VCaP (cell line): ENCODE measurements at regions not wholly inside any gene's neighbourhood (a gene's known extent, or its start where the extent isn't known, plus 50 kb on each side); places are given as distances from the start of the nearest gene placed in this dataset.

Experiments used
- H3K27ac ChIP-seq: fragments of 450-650 bp; 2 replicates; pipeline ENCODE4 v1.5.1; 2017
- TF ChIP-seq, protein P1 (sequence below): fragments of 450-650 bp; conservative IDR thresholded peaks from 2 replicates; pipeline ENCODE4 v1.5.1; 2017; ENCODE audit warnings: mild to moderate bottlenecking, moderate library complexity

DNA sequence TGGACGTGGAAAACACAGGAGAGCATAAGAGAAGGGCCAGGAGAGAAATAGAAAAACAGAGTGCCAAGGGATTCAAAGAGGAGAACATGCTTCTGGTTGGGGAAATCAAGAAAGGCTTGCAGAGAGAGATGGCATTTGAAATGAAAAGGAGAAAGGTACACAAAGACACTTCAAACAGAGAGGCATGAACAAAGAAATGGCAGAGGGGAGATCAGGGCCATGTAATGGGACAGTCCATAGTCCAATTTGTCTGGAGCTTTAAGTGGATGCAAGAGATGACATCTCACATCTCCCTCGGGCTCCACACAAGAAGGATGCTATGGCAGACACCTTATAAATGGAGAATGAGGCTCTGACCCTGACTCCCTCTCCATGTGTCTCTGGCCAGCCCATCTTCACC lies 331.1 kb downstream of the MLLT3 start:
- TF ChIP-seq, protein P1, sequence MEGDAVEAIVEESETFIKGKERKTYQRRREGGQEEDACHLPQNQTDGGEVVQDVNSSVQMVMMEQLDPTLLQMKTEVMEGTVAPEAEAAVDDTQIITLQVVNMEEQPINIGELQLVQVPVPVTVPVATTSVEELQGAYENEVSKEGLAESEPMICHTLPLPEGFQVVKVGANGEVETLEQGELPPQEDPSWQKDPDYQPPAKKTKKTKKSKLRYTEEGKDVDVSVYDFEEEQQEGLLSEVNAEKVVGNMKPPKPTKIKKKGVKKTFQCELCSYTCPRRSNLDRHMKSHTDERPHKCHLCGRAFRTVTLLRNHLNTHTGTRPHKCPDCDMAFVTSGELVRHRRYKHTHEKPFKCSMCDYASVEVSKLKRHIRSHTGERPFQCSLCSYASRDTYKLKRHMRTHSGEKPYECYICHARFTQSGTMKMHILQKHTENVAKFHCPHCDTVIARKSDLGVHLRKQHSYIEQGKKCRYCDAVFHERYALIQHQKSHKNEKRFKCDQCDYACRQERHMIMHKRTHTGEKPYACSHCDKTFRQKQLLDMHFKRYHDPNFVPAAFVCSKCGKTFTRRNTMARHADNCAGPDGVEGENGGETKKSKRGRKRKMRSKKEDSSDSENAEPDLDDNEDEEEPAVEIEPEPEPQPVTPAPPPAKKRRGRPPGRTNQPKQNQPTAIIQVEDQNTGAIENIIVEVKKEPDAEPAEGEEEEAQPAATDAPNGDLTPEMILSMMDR: no peak

DNA sequence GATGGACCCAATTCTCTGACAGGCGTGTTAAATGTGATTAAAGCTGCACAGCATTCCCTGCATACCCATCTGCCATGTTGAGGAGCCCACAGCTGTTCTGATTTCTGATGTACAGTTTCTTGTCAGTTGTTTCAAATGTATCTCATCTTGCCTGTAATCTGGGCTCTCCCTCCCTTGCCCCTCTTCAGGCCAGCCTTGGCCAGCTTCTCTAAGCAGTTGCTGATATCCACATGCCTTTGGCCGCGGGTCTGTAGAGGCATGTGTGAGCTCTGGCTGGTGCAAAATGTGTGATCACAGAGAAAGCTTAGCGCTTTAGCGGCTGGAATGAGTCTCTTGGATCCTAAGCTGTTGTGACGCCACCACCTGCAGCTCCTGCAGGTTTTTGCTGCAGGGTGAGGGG lies 332.0 kb downstream of the MLLT3 start:
- TF ChIP-seq, protein P1: no peak

More for the DNA sequence above, 331.1 kb downstream of the MLLT3 start:
- H3K27ac ChIP-seq: no peak overlapping the region

DNA sequence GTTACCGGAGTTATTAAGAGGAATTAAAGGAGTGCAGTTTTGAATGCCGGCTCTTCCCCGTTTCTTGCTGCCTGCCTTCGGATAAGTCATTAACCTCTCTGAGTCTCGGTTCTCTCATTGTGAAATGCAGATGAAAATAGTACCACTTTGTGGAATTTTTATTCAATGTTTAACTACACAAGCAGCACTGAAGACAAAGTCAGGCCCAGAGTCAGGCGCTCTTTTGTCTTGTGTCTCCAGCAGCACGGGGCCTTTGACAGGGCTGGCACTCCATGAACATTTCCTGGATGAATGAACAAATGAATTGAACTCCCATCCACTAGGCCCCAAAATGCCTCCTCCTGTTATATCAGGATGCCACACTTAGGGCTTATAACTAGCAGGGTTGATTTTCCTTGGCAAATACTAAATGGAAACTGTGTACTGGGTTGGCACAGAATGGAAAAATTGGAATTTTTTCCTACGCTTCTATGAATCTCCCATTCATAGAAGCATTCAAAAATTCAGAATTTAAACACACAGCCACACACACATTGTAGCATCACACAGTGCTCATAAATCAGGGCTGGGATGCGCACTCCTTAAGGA lies 332.8 kb downstream of the MLLT3 start:
- TF ChIP-seq, protein P1: no peak
- H3K27ac ChIP-seq: no peak overlapping the region

More for the DNA sequence above, 332.0 kb downstream of the MLLT3 start:
- no peak overlapping the region for H3K27ac ChIP-seq

DNA sequence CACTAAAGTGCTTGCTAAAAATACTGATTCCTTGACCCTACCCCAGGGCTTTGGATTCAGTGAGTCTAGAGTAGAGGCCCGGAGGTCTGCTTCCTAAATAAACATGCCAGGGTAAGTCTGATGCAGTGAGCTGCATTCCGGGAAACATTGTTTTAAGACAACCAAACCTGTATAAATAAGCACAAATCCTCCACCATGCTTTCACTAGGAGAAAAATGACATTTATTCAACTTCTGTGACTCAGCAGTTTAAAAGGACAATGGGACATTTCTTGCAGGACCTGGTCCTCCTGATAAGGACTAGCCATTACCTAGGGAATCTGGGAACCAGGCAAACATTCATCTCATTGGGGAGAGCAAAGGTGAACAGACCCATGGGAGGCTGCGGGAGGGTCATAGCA lies 335.3 kb downstream of the MLLT3 start:
- H3K27ac ChIP-seq: no peak overlapping the region
- TF ChIP-seq, protein P1: no peak

DNA sequence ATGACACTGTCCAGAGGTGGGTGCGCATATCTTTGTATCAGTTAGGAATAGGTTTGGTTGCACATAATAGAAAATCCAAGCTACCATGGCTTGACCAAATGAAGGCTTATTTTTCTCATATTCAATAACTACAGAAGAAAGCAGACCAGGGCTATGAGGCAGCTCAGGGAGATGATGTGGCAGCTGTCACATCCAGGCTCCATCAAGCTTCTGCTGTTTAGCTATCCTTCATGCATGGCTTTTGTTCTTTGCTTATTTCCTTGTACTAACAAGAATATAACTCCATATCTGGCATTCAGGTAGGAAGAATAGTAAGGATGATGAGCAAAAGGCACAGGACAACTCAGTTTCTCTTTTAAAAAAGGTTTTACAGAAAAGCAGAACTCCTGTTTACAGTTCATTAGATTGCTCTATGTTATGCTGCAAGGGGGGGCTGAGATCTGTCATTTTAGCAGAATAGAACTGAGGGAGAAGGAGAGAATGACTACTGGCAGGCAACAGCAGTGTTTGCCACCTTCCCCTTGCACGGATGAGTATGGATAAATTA lies 336.1 kb downstream of the MLLT3 start:
- TF ChIP-seq, protein P1: no peak
- no peak overlapping the region for H3K27ac ChIP-seq

DNA sequence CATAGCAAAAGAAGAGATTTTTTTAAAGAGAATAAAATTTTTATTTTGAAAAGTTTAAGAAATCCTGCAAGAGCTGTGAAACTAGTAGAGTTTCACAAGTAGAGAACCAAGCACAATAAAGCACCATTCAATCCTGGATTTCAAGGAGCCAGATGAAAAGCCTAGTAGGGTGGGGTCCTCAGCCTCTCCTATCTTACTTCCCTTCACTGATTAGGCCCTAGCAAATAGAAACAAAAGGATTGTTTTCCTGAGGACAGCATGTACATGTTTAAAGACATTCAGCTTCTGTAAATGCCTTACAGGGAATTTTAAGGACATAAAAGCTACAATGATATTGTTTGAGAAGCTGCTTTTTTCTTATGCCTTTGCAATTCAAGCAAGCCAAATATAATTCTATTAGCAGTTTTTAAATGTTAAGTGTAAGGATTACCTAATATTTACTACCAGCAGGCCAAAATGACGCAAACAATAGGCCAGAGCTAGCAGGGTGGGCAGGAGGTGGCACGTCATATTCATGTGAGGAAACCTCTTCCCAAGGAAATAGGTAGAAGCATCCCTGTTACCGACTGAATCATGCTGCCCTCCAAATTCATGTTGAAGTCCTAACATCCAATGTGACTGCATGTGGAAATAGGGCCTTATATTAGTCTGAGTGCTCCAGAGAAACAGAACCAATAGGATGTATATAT lies 337.6 kb downstream of the MLLT3 start:
- TF ChIP-seq, protein P1: no peak
- H3K27ac ChIP-seq: no peak overlapping the region

DNA sequence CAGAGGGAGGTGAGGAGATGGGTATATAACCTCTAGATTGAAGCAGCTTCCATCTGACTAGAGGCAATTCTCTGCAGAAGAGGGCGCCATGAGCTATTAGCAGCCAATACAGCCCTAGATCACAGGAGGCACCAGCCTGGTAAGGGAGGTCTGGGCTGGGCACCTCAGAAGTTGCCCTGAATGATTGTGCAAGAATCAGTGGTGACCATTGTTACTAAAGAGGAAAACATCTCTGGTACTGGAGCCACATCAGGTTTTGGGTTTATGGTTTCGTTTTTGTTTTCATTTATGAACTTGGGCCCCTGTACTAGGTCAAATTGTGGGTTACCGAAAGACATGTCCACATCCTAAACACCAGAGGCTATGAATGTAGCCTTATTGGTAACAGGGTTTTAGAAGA lies 342.0 kb downstream of the MLLT3 start:
- TF ChIP-seq, protein P1: no peak
- no peak overlapping the region for H3K27ac ChIP-seq
